Mucosa of stomach (tissue), 1 donor: ENCODE measurements at regions not wholly inside any gene's neighbourhood (a gene's known extent, or its start where the extent isn't known, plus 50 kb on each side); places are given as distances from the start of the nearest gene placed in this dataset.

ENCODE experiments used
- H3K27me3 ChIP-seq: one replicate; pipeline ENCODE4 v1.7.0; 2013; ENCODE audit warnings: mild to moderate bottlenecking, low read length; ENCODE audit not compliant: control insufficient read depth, insufficient read depth
- H3K36me3 ChIP-seq: one replicate; pipeline ENCODE4 v1.7.0; 2013; ENCODE audit warnings: low read length; ENCODE audit not compliant: control insufficient read depth, insufficient read depth
- H3K4me1 ChIP-seq: one replicate; pipeline ENCODE4 v1.7.0; 2013; ENCODE audit warnings: mild to moderate bottlenecking, low read length; ENCODE audit not compliant: control insufficient read depth, insufficient read depth
- H3K4me3 ChIP-seq: one replicate; pipeline ENCODE4 v1.7.0; 2013; ENCODE audit warnings: low read length
- H3K9ac ChIP-seq: one replicate; pipeline ENCODE4 v1.7.0; 2013; ENCODE audit warnings: mild to moderate bottlenecking, low read length, moderate library complexity
- H3K9me3 ChIP-seq: one replicate; pipeline ENCODE4 v1.7.0; 2013; ENCODE audit warnings: mild to moderate bottlenecking, low read length, moderate library complexity; ENCODE audit not compliant: control insufficient read depth
- donor health status: Pancreatic carcinoma.

DNA sequence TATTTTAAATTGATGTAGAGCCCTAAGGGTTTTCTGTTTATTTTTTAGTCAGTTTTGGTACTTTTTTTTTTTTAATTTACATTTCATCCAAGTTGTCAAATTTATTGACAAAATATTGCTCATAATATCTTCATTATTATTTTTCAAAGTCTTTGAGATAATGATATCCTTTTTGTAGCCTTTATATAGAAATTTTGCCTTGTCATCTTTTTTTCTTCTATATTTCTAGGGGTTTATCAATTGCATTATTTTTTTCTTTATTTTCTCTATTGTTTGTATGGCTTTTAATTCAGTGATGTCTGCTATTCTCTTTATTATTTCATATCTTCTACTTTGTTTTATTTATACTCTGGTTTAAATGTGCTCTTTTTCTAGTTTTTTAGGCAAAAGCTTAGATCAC, 863.0 kb upstream of the GJE1 start:
- no peak overlapping the region for H3K9ac ChIP-seq
- H3K36me3 ChIP-seq: no peaks in the 10 kb centered on the region
- H3K27me3 ChIP-seq: no peaks in the 10 kb centered on the region
- no peaks in the 10 kb centered on the region for H3K9me3 ChIP-seq
- H3K4me1 ChIP-seq: no peaks in the 10 kb centered on the region
- H3K4me3 ChIP-seq: no peak overlapping the region

DNA sequence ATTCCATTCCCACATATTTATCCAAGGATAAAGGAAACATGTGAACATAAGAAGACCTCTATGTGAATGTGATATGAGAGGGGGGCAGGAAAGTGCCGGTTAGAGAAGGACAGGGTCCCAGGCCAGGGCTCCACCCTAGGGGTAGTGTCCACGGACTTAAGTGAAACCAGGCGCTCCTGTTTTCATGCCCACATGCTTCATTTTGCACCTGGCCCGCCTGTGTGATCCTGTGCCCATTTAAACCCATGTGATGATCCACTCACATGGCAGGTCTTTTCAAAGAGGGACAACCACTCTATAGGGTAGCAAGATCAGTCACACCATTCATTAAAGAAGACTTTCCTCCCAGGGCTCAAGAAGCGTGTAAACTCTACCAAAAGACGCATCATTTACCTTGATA, 865.3 kb upstream of the GJE1 start:
- no peak overlapping the region for H3K9ac ChIP-seq
- no peaks in the 10 kb centered on the region for H3K9me3 ChIP-seq
- no peaks in the 10 kb centered on the region for H3K36me3 ChIP-seq
- no peaks in the 10 kb centered on the region for H3K27me3 ChIP-seq
- no peak overlapping the region for H3K4me3 ChIP-seq
- no peaks in the 10 kb centered on the region for H3K4me1 ChIP-seq

DNA sequence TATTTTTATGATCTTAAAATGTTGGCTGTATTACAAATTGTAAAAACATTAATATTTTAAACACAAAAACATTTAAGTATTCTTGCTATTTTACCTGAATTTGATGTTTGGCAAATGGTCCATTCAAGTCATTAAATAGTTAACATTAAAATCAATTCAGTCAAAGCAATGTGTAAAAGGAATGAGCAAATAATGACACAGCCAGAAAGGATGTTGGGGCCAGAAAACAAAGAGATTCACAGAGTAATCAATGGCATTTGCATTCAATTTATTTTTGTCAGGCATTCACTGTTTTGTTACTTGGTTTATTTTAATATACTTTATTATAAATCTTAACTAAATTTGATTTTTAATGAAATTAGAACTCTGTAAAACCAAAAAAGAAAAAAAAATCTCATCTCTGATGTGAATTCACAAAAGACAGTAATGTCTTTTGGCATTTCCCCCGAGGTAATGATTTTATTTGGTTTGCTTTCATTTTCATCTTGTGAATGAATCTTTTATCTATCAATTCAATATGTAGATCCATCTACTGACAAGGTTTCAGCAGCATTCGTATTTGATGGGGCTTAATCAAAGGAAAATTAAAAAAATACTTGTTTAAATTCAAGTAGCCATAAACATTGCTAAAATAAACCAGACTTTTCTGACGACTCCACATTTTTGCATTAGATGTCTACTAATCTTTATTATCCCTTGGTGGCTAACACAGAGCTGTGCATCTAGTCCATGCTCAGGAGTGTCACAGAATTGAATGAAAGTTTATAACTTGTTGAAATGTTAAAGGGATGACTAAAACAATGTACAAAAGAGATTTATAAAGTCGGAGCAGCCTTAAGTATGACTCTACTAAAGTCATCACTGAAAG, 866.7 kb upstream of the GJE1 start:
- no peaks in the 10 kb centered on the region for H3K4me1 ChIP-seq
- H3K36me3 ChIP-seq: no peaks in the 10 kb centered on the region
- H3K9me3 ChIP-seq: no peaks in the 10 kb centered on the region
- H3K4me3 ChIP-seq: no peak overlapping the region
- no peak overlapping the region for H3K9ac ChIP-seq
- H3K27me3 ChIP-seq: no peaks in the 10 kb centered on the region

DNA sequence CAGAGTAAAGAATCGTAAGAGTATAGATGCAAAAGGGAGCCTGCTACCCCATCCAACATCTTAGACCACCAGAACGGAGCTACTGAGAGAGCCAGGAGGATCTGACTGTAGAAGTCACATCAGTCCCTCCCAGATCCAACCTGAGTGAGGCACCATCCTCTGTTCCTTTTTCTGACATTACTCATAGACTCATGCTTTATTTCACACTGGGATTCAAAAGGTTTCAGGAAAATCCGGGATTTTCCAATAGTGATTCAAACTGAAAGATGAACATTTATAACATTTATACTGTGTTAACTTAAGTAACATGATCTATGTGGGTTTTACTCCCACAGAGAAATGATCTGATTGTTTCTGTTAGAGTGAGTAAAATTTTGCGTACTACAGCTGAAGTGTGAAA, 868.6 kb upstream of the GJE1 start:
- Histone ChIP-seq H3K4me3 (no peak overlapping the region), H3K36me3 (no peaks in the 10 kb centered on the region), H3K9me3 (no peaks in the 10 kb centered on the region), H3K4me1 (no peaks in the 10 kb centered on the region), H3K27me3 (no peaks in the 10 kb centered on the region), H3K9ac (no peak overlapping the region)

DNA sequence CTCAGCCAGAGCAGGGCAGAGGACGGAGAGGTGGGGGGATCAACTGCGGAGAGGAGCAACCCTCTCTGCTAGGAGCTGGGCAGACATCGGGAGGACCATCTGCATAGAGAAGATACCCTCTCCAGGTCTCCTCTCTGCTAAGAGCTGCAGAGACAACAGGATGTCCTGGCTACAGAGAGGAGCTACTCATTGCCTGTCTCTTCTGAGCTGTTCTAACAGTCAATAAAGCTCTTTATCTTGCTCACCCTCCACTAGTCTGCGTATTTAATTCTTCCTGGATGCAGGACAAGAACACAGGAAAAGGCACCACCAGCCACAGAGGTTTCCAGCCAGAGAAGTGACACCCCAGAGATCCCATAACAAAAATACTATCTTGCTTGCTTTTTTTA, 871.1 kb upstream of the GJE1 start:
- Histone ChIP-seq H3K27me3 (no peaks in the 10 kb centered on the region), H3K36me3 (no peaks in the 10 kb centered on the region), H3K9ac (no peak overlapping the region), H3K4me3 (no peak overlapping the region), H3K9me3 (no peaks in the 10 kb centered on the region), H3K4me1 (no peaks in the 10 kb centered on the region)

DNA sequence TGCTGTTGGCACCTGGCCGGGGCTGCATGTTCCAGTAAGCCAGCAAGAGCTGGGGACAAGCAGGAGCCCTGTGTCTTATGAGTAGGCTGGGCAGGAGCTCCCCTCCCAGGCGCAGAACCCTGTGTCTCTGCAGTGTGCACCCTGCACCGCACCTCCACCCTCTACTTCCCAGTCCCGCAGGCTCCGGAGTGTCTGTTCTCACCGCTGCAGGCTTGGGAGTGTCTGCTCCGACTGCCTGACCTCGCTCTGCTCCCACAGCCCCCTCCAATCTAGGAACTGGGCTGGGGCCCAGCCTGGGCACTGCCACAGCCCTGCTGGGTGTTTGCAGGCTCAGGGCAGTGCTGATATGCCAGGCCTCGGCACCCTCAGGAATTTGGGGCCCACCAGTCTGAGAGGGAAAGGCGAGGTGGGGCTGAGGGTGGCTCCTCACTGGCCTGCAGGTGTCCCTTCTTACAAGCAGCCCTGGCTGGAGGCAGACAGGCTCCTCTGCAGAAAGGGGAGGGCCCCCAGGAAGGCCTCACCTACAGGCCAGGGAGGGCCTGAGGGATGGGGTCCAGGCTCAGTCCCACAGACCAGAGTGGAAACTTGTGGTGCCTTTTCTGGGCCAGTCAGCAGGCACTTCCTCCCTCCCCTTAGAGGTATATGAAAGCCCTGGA, 871.6 kb upstream of the GJE1 start:
- Histone ChIP-seq H3K27me3 (no peaks in the 10 kb centered on the region), H3K36me3 (no peaks in the 10 kb centered on the region), H3K4me1 (no peaks in the 10 kb centered on the region), H3K4me3 (no peak overlapping the region), H3K9me3 (no peaks in the 10 kb centered on the region), H3K9ac (no peak overlapping the region)

DNA sequence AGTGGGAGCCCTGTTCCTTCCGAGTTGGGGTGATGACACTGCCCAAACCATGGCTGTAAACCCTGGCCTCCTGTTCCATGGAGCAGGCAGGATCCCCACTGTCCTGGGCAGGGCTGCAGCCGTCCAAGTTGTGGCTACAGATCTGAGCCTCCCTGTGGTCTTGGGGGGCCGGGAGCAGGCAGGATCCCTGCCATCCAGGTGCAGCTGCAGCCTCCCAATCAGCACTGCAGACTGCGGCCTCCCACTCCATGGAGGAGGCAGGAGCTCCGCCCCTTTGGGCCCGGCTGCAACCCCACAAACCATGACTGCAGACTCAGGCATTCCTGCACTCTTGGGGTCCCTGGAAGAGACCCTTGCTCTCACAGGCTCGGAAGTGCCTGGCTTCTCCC, 872.1 kb upstream of the GJE1 start:
- Histone ChIP-seq H3K36me3 (no peaks in the 10 kb centered on the region), H3K9ac (no peak overlapping the region), H3K27me3 (no peaks in the 10 kb centered on the region), H3K9me3 (no peaks in the 10 kb centered on the region), H3K4me1 (no peaks in the 10 kb centered on the region), H3K4me3 (no peak overlapping the region)

DNA sequence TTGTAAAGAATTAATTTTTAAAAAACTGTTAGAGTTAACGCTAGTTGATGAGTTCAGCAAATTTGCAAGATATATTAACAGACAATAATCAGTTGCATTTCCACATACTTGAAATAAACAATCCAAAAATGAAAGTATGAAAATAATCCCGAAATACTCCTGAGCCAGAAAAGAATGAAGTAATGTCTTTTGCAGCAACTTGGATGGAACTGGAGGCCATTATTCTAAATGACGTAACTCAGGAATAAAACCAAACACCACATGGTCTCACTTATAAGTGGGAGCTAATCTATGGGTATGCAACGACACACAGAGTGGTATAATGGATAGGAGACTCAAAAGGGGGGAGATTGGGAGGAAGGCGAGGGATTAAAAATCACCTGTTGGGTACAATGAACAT, 872.9 kb upstream of the GJE1 start:
- Histone ChIP-seq H3K9me3 (no peaks in the 10 kb centered on the region), H3K36me3 (no peaks in the 10 kb centered on the region), H3K4me3 (no peak overlapping the region), H3K27me3 (no peaks in the 10 kb centered on the region), H3K9ac (no peak overlapping the region), H3K4me1 (no peaks in the 10 kb centered on the region)

DNA sequence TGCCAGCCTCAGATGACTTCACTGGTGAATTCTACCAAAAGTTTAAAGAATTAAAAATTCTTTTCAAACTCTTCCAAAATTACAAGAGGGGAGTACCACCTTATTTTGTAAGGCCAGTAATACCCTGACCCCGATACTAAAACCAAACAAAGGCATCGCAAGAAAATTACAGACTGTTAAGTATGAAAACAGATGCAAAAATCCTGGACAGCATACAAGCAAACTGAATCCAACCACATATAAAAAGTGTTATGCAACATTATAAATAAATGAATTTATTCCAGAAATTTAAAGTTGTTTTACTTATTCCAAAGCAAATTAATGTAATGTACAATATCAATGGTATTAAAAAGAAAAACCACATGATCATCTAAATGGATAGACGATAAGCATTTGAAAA, 873.6 kb upstream of the GJE1 start:
- Histone ChIP-seq H3K36me3 (no peaks in the 10 kb centered on the region), H3K9me3 (no peaks in the 10 kb centered on the region), H3K27me3 (no peaks in the 10 kb centered on the region), H3K9ac (no peak overlapping the region), H3K4me3 (no peak overlapping the region), H3K4me1 (no peaks in the 10 kb centered on the region)

DNA sequence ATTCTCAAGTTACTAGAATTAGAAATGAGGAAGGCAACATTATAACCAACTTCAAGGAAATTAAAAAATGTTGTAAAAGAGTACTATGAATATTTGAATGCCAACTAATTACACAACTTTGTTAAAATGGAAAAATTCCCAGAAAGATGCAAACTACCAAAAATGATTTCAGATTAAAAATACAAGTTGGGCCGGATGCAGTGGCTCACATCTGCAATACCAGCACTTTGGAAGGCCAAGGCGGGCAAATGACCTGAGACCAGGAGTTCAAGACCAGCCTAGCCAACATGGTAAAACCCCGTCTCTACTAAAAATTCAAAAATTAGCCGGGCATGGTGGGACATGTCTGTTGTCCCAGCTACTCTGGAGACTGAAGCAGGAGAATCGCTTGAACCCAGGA, 874.2 kb upstream of the GJE1 start:
- Histone ChIP-seq H3K9ac (no peak overlapping the region), H3K4me1 (no peaks in the 10 kb centered on the region), H3K36me3 (no peaks in the 10 kb centered on the region), H3K27me3 (no peaks in the 10 kb centered on the region), H3K9me3 (no peaks in the 10 kb centered on the region), H3K4me3 (no peak overlapping the region)

DNA sequence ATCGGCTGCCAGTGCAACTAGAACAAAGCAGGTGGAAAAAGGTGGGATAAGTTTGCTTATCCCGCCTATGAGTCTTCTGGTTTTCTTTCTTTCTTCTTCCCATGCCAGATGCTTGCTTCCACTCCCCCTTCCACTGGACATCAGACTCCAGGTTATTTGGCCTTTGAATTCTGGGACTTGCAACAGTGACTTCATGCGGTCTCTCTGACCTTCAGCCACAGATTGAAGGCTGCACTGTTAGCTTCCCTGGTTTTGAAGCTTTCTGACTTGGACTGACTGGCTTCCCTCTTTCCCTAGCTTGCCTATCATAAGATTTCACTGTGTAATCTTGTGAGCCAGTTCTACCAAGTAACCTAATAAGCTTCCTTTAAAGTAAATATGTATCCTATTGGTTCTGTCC, 878.4 kb upstream of the GJE1 start:
- H3K9ac ChIP-seq: no peak overlapping the region
- H3K9me3 ChIP-seq: no peaks in the 10 kb centered on the region
- H3K4me3 ChIP-seq: no peak overlapping the region
- H3K27me3 ChIP-seq: no peaks in the 10 kb centered on the region
- no peaks in the 10 kb centered on the region for H3K36me3 ChIP-seq
- H3K4me1 ChIP-seq: no peaks in the 10 kb centered on the region

DNA sequence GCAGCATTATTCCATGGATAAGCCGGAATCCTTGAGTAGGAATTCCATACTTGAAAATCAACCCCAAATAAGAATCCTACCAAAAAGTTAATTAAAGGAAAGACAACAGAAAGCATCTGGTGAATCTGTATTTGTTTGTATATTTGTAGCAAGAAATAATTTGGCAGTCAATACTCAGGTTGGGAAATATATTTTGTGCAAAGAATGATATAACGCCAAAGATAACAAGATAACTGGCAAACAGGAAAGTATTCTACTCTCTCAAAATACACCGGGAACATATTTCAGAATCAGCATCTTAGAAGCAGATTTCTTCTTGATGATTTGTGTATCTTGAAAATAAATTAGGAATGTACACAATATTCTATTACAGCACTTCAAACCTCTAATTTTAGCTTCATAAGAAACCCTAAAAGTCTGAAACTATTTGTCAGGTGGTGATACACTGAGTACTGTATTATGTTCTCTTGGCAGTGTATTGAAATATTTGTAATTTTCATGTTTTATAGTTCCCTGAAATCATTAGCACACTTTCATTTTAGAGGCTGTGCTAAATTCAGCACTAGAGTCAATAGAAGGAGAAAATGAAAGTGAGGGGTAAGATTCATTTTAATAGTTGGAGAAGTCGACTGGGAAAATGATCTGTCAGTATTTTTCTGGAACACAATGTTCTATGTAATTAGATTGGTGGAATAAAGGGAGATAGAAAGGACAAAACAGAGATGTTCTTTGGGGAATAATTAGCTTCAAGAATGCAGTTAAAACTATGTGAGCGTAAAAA, 879.7 kb upstream of the GJE1 start:
- Histone ChIP-seq H3K36me3 (no peaks in the 10 kb centered on the region), H3K9ac (no peak overlapping the region), H3K9me3 (no peaks in the 10 kb centered on the region), H3K4me3 (no peak overlapping the region), H3K4me1 (no peaks in the 10 kb centered on the region), H3K27me3 (no peaks in the 10 kb centered on the region)
